ENCODE measurements at regions not wholly inside any gene's neighbourhood (a gene's known extent, or its start where the extent isn't known, plus 50 kb on each side); places are given as distances from the start of the nearest gene placed in this dataset.

GRCh38 chr1:96009831-96010434, 711.7 kb upstream of the PTBP2 start:
- H3K27ac ChIP-seq (ENCODE audit: low read depth, low read length), result no peak overlapping the region
- no peaks in the 10 kb centered on the region for H3K9me3 ChIP-seq (ENCODE audit: low read depth, low read length)
- no peak overlapping the region for H3K4me2 ChIP-seq (ENCODE audit: insufficient read depth, low read length)
- DNase-seq (ENCODE audit: insufficient read length, low spot score, missing footprints), result no peak
- no peak for TF ChIP-seq CTCF (IDR thresholded peaks at IDR 0.05; ENCODE audit: extremely low read depth, low read depth, low read length)
- H3K4me3 ChIP-seq (ENCODE audit: insufficient read depth, low read length), result no peak overlapping the region
- H4K20me1 ChIP-seq (ENCODE audit: insufficient read depth, low read length), result no peaks in the 10 kb centered on the region
- no peaks in the 10 kb centered on the region for H3K36me3 ChIP-seq (ENCODE audit: insufficient read depth, low read length)
- H2AFZ ChIP-seq (ENCODE audit: low read length), result no peak overlapping the region
- H3K4me1 ChIP-seq (ENCODE audit: insufficient read depth, low read length), result no peaks in the 10 kb centered on the region
- no peaks in the 10 kb centered on the region for H3K79me2 ChIP-seq (ENCODE audit: insufficient read depth, low read length)
- H3K27me3 ChIP-seq (ENCODE audit: insufficient read depth, low read length), result no peaks in the 10 kb centered on the region

DNA sequence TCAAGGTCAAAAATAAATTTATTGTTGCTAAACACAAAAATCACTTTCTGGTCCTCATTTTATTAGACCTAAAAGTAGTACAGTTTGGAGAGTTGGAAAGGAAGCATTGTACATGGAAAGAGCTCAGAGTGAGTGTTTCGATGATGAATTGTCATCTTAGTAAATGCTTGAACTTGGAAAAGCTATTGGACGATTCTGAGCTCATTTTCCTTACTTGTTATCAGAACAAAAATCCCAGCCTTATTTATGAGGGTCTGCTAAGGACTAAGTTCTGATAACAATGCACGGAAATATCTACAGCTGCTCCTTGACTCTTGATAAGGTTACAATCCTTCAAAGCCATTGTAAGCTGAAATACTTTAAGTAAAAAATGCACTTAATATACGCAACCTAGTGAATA, 710.0 kb upstream of the PTBP2 start:
- Histone ChIP-seq H3K36me3 (ENCODE audit: insufficient read depth, low read length) (no peaks in the 10 kb centered on the region), H3K4me3 (ENCODE audit: insufficient read depth, low read length) (no peak overlapping the region), H3K4me2 (ENCODE audit: insufficient read depth, low read length) (no peak overlapping the region), H3K27me3 (ENCODE audit: insufficient read depth, low read length) (no peaks in the 10 kb centered on the region), H3K27ac (ENCODE audit: low read depth, low read length) (no peak overlapping the region), H2AFZ (ENCODE audit: low read length) (no peak overlapping the region), H3K79me2 (ENCODE audit: insufficient read depth, low read length) (no peaks in the 10 kb centered on the region), H4K20me1 (ENCODE audit: insufficient read depth, low read length) (no peaks in the 10 kb centered on the region), H3K4me1 (ENCODE audit: insufficient read depth, low read length) (no peaks in the 10 kb centered on the region), H3K9me3 (ENCODE audit: low read depth, low read length) (no peaks in the 10 kb centered on the region)
- no peak for DNase-seq (ENCODE audit: insufficient read length, low spot score, missing footprints)
- TF ChIP-seq CTCF (IDR thresholded peaks at IDR 0.05; ENCODE audit: extremely low read depth, low read depth, low read length), result no peak

GRCh38 chr1:96016219-96016618, 705.4 kb upstream of the PTBP2 start:
- H3K4me3 ChIP-seq (ENCODE audit: insufficient read depth, low read length), result no peak overlapping the region
- no peaks in the 10 kb centered on the region for H3K27me3 ChIP-seq (ENCODE audit: insufficient read depth, low read length)
- H3K79me2 ChIP-seq (ENCODE audit: insufficient read depth, low read length), result no peaks in the 10 kb centered on the region
- no peaks in the 10 kb centered on the region for H3K4me1 ChIP-seq (ENCODE audit: insufficient read depth, low read length)
- no peak overlapping the region for H3K4me2 ChIP-seq (ENCODE audit: insufficient read depth, low read length)
- H3K36me3 ChIP-seq (ENCODE audit: insufficient read depth, low read length), result no peaks in the 10 kb centered on the region
- no peak overlapping the region for H2AFZ ChIP-seq (ENCODE audit: low read length)
- no peaks in the 10 kb centered on the region for H4K20me1 ChIP-seq (ENCODE audit: insufficient read depth, low read length)
- no peak overlapping the region for H3K27ac ChIP-seq (ENCODE audit: low read depth, low read length)
- no peak for TF ChIP-seq CTCF (IDR thresholded peaks at IDR 0.05; ENCODE audit: extremely low read depth, low read depth, low read length)
- H3K9me3 ChIP-seq (ENCODE audit: low read depth, low read length), result no peaks in the 10 kb centered on the region
- DNase-seq (ENCODE audit: insufficient read length, low spot score, missing footprints), result no peak

GRCh38 chr1:96020378-96020777, 701.2 kb upstream of the PTBP2 start:
- DNase-seq (ENCODE audit: insufficient read length, low spot score, missing footprints), result no peak
- H3K79me2 ChIP-seq (ENCODE audit: insufficient read depth, low read length), result no peaks in the 10 kb centered on the region
- TF ChIP-seq CTCF (IDR thresholded peaks at IDR 0.05; ENCODE audit: extremely low read depth, low read depth, low read length), result no peak
- H4K20me1 ChIP-seq (ENCODE audit: insufficient read depth, low read length), result no peaks in the 10 kb centered on the region
- H3K27ac ChIP-seq (ENCODE audit: low read depth, low read length), result no peak overlapping the region
- H3K36me3 ChIP-seq (ENCODE audit: insufficient read depth, low read length), result no peaks in the 10 kb centered on the region
- H3K9me3 ChIP-seq (ENCODE audit: low read depth, low read length), result no peaks in the 10 kb centered on the region
- no peak overlapping the region for H2AFZ ChIP-seq (ENCODE audit: low read length)
- no peaks in the 10 kb centered on the region for H3K27me3 ChIP-seq (ENCODE audit: insufficient read depth, low read length)
- H3K4me3 ChIP-seq (ENCODE audit: insufficient read depth, low read length), result no peak overlapping the region
- H3K4me2 ChIP-seq (ENCODE audit: insufficient read depth, low read length), result no peak overlapping the region
- no peaks in the 10 kb centered on the region for H3K4me1 ChIP-seq (ENCODE audit: insufficient read depth, low read length)
